NCI-H446 (cell line): ENCODE measurements at regions not wholly inside any gene's neighbourhood (a gene's known extent, or its start where the extent isn't known, plus 50 kb on each side); places are given as distances from the start of the nearest gene placed in this dataset.
"Not testable (repeated sequence)": the region's sequence is repeated elsewhere in the genome, so short reads cannot be mapped to it uniquely, and the experiment has no call there.

Source experiments
- DNase-seq, 2 experiments: peaks; one replicate each; lab custom pipeline; 2025; lab: John Stamatoyannopoulos, UW

- no peak for DNase-seq
These were observed 115.8 kb downstream of the MPP7 start for GRCh38 chr10:28186887-28187578.

DNA sequence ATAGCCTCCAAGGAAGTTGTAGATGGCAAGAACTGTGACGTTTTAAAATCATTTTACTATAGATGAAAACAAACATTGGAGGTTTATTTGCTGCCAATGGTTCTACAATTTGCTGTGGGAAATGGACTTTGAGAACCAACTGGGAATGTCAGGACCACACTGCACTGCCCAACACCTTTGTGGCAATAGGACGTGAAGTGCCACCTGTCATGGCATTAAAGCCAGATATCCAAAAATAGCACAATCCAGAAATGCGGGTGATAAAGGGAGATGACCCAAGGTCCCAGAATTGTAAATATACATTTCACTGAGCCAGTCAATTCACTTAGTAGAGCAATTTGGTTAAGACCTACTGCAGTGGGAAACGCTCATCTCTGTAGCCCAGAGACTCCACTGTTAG lies 116.4 kb downstream of the MPP7 start:
- no peak for DNase-seq

DNA sequence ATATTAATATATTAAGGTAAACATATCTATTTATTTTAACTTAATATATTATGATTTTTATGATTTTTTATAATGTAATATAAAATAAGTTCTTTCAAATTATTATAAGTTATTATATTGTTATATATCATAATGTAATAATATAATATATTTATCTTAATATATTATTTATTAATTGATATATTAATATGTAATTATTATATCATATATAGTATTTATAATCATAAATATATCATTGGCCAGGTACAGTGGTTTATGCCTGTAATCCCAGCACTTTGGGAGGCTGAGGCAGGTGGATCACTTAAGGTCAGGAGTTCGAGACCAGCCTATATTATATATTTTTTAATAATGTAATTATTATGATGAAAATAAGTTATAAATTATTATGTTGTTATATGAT lies 118.1 kb downstream of the MPP7 start:
- no peak for DNase-seq

GRCh38 chr10:28181478-28182096 lies 121.3 kb downstream of the MPP7 start:
- DNase-seq: no peak

DNA sequence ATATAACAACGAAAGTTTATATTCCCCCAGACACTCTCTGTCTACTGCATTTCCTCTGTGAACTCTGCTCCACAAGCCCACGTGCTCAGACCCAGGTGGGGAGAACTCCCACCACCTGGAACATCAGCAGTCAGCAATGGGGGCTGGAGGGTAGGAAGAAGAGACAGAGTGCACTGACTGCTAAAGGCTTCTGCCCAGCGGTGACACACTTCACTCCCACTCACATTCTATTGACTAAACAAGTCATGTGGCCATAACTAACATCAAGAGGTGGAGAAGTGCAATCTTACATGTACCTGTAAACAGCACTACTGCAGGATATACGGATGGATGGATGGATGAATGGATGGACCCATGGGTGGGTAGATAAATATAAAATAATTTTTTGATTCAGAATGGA lies 122.2 kb downstream of the MPP7 start:
- DNase-seq: no peak

DNA sequence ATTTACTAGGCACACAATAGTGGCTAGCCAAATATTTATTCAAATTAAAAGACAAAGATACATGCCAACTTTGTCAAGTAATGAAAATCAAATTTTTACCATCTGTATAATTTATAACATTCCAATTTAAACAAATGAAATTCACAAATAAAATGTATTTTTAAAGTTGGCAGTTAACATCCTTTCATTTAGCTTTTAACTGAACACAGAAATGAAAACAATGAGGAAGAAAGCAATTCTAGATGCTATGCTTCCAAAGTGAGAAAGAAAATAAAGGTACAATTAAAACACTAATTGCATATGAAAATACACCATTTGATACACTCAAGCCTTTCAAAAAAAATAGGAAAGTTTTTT lies 123.1 kb downstream of the MPP7 start:
- DNase-seq: no peak

DNA sequence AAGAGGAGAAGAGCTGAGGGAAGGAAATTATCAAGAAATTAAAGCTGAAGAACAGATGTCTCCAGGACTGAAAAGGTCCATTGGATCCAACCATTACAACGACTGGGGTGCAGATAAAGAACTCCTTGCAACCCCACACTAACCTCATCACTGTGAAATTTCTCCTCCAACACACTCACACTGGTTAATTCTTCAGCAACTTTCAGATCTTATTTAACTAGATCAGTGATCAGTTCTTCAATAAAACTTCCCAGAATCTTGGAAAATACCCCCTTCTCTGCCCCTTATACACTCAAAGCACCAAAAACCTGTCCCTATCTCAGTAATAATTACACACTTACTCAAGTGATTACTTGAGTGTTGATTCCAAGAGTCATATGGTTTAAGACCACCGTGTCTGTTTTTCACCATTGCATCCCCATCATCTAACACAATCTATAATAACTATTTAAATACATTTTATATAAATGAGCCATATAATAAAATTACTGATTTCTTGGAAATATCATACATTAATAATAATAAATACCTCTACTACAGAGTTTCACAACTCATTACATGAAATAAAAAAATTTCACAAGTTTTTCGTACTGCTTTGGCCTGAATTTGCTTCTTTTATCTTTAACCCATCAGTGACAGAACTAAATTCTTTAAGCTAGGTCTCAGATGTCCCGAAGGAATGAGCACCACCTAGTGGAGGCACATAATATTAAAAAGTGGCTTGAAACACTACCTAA lies 123.7 kb downstream of the MPP7 start:
- DNase-seq: peak; percentile 4 to 38

GRCh38 chr10:28177944-28178637 lies 124.8 kb downstream of the MPP7 start:
- DNase-seq: no peak

DNA sequence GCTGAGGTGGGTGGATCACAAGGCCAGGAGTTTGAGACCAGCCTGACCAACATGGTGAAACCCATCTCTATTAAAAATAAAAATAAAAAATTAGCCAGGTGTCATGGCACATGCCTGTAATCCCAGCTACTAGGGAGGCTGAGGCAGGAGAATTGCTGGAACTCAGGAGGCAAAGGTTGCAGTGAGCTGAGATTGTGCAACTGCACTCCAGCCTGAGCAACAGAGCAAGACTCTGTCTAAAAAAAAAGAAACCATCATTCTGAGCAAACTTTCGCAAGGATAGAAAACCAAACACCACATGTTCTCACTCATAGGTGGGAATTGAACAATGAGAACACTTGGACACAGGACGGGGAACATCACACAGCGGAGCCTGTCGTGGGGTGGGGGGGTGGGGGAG lies 126.4 kb downstream of the MPP7 start:
- not testable (repeated sequence) for DNase-seq

DNA sequence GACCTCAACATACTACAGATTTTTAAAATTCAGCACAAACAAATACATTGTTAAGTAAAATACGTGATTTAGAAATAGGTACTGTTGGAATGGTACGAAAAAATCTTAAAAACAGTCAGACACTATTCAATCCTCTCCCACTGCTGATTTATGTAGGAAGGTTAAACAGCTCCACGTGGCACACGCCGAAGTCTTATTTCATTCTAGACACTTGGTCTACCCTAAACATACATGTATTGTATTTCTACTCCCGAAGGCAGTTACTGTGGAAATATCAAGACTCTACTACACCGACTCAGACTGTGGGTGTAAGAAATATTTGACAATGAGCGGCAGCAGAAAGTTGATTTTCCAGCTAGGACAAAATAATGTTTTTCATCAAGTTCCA lies 130.6 kb downstream of the MPP7 start:
- no peak for DNase-seq

- DNase-seq: no peak
These were observed 131.2 kb downstream of the MPP7 start for GRCh38 chr10:28171468-28172222.

DNA sequence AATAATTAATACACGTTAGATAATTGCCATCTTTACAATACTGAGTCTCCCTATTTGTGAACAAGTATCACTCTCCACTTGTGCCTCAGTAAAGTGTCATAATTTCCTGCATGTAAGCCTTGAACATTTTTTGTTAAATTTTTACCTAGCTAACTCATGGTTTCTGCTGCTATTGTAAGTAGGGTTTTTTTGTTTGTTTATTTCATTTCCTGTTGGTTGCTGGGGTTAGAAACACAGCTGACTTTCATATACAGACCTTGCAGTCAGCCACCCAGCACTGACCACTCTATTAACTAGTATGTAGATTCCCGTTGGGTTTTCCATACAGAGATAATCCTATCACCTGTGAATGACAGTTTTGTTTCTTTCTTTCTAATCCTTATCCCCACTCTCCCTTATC lies 133.3 kb downstream of the MPP7 start:
- DNase-seq: no peak

DNA sequence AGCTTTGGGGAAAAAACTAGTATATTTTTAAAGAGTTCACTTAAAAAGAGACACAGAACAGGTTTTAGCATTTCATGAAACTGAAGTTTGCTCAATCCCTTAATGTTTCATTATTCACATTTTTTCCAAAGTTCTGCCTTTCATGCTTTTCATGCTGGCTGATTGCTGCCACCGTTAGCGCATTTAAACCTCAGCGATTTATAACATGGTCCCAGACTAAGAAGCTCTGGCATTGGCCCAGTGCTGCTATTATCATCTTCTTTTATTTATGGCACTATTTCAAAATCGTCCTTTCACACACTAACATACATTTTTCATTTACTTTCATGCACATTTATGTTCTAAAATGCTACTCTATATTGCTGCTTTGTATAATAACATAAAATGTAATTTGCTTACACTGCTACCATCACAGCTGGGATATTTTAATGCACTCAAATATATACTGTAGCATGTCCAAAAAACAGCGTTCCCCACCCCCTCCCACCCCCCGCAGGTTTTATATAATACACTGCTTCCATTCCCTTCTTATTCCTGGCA lies 141.9 kb downstream of the MPP7 start:
- DNase-seq: no peak

- no peak for DNase-seq
These were observed 145.5 kb downstream of the MPP7 start for GRCh38 chr10:28157379-28157778.

DNA sequence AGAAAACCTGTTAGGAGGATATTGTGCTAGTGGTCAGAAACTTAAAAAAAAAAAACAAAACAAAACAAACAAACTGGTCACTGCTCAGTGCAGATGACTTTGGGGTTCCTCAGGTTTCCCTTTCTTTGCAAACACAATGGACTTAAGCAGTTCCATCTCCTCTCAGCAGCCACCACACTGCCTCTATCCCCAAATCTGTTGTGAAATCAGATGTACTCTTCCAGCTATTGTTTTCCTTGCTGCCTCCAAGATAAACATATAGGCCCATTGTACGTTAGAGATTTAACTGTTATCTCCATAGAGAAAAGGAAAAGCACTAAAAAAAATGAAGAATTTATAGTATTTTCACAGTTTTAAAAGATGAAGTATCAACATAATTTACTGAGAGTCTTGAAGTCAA lies 147.1 kb downstream of the MPP7 start:
- DNase-seq: no peak

- DNase-seq: no peak
These were observed 151.2 kb downstream of the MPP7 start for GRCh38 chr10:28151636-28152035.

DNA sequence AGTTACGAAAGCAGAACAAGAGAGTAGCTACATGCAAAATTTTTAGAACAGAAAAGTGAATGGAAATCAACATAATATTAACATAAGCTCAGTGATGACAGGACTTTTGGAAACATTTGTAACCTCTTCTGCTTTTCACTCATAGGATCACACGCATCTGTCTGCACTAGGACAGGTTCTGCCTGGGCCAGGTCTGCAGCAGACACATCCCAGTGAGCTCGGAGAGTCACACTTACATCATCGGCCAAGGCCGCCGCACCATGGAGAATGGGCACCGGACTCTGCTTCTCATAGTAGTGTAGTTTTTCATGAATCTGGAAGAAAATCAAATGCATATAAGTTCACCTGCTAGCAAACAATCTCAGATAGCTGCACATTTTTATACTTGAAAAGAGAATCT lies 150.9 kb upstream of the ODAD2 start:
- no peak for DNase-seq

DNA sequence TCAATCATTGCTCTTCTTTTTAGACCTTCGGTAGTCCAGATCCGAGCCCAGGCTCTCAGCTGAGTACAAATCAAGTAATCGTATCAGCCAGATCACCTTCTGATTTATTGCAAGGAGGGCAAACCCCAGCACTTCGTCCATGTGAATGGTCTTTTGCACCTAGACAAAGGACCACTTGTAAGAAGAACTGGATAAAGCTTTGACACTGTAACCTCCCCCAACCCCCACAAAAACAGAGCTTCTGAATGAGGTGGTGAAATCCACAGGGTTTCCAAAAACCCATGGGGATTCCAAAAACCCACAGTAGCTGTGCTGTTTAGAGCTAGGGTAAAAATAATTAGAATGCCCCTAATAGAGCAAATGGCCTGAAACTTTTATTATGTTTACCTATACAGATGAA lies 148.8 kb upstream of the ODAD2 start:
- DNase-seq: no peak

DNA sequence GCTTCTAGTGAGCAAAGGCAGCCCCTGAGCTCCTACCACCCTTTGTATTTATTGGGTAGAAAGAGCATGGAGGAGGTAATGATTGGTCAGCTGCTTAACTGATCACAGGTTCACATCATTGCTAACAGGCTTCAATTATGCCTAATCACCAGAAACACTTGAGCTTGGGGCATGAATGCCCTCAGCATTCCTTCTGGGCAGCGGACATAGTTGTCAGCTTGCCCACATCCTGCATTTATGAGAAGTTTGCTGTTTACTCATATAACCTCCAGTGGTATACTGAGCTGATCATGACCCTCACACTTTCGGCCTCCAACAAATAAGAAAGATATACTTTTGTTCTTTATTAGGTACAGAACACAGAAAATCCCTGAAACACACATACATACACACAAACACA lies 140.3 kb upstream of the ODAD2 start:
- DNase-seq: no peak

GRCh38 chr10:28137907-28138880 lies 139.3 kb upstream of the ODAD2 start:
- DNase-seq: no peak

- no peak for DNase-seq
These were observed 136.4 kb upstream of the ODAD2 start for GRCh38 chr10:28135258-28135657.
